OCI-LY7 (cell line): ENCODE measurements at regions not wholly inside any gene's neighbourhood (a gene's known extent, or its start where the extent isn't known, plus 50 kb on each side); places are given as distances from the start of the nearest gene placed in this dataset.

Experiments used
- BruUV-seq: library from RNA; stranded (reverse); fragments of 400-500 nt; replicated peaks from 2 replicates; lab custom pipeline; 2021; lab: Mats Ljungman, UMichigan
- CTCF ChIA-PET: fragments of 300-600 bp; sonication (Branson Sonifier 250); formaldehyde crosslinking; loops from one replicate; lab custom pipeline; 2022; ENCODE audit warnings: antibody characterized with exemption; ENCODE audit not compliant: unreplicated experiment; lab: Charles Lee
- POLR2A ChIA-PET: fragments of 300-600 bp; sonication (Branson Sonifier 250); formaldehyde crosslinking; loops from one replicate; lab custom pipeline; 2022; ENCODE audit warnings: antibody characterized with exemption; lab: Charles Lee
- DNase-seq: peaks from one replicate; pipeline ENCODE4 v3.0.0-alpha.2; 2015; ENCODE audit warnings: low spot score
- H2AFZ ChIP-seq: fragments of 200-600 bp; sonication (generic), shearing (Covaris generic); 2 replicates; pipeline ENCODE4 v1.6.1; 2014; ENCODE audit warnings: mild to moderate bottlenecking, antibody characterized with exemption, low read length, moderate library complexity
- H3K27ac ChIP-seq: fragments of 200-600 bp; sonication (generic); 2 replicates; pipeline ENCODE4 v1.5.1; 2014; ENCODE audit warnings: mixed run types, low read depth, mild to moderate bottlenecking, moderate library complexity, low read length, inconsistent platforms; ENCODE audit not compliant: poor library complexity, severe bottlenecking
- H3K36me3 ChIP-seq: fragments of 200-600 bp; sonication (generic); 2 replicates; pipeline ENCODE4 v1.6.1; 2014; ENCODE audit warnings: mild to moderate bottlenecking, antibody characterized with exemption, low read length, moderate library complexity, mixed read lengths; ENCODE audit not compliant: insufficient read depth
- H3K4me1 ChIP-seq: fragments of 200-600 bp; sonication (generic); 2 replicates; pipeline ENCODE4 v1.5.1; 2014; ENCODE audit warnings: mild to moderate bottlenecking, low read length; ENCODE audit not compliant: insufficient read depth, poor library complexity, severe bottlenecking
- H3K4me2 ChIP-seq: fragments of 200-600 bp; sonication (generic); 2 replicates; pipeline ENCODE4 v1.6.1; 2014; ENCODE audit warnings: mild to moderate bottlenecking, low read length
- H3K4me3 ChIP-seq: fragments of 200-600 bp; sonication (generic); 2 replicates; pipeline ENCODE4 v1.5.1; 2014; ENCODE audit warnings: mild to moderate bottlenecking, low read depth, low read length; ENCODE audit not compliant: poor library complexity, severe bottlenecking
- H3K79me2 ChIP-seq: fragments of 200-600 bp; sonication (generic); 2 replicates; pipeline ENCODE4 v1.6.1; 2016; ENCODE audit warnings: low read depth, mild to moderate bottlenecking, low read length, moderate library complexity, mixed read lengths; ENCODE audit not compliant: insufficient read depth
- H3K9me2 ChIP-seq: fragments of 200-600 bp; sonication (generic); 2 replicates; pipeline ENCODE4 v1.6.1; 2016; ENCODE audit warnings: mild to moderate bottlenecking, low read length, mixed read lengths; ENCODE audit not compliant: insufficient read depth
- H3K9me3 ChIP-seq: fragments of 200-600 bp; sonication (generic); 2 replicates; pipeline ENCODE4 v1.6.1; 2014; ENCODE audit warnings: mild to moderate bottlenecking, mixed run types, low read length, mixed read lengths
- H4K20me1 ChIP-seq: fragments of 200-600 bp; sonication (generic); 2 replicates; pipeline ENCODE4 v1.6.1; 2014; ENCODE audit warnings: mild to moderate bottlenecking, antibody characterized with exemption, low read length, moderate library complexity, mixed read lengths; ENCODE audit not compliant: insufficient read depth
- CTCF ChIP-seq: fragments of 200-600 bp; sonication (generic); conservative IDR thresholded peaks from 2 replicates; pipeline ENCODE4 v1.5.1; 2014; ENCODE audit warnings: mild to moderate bottlenecking, antibody characterized with exemption, low read length, moderate library complexity, mixed read lengths
- EZH2phosphoT487 ChIP-seq: fragments of 200-600 bp; sonication (generic); IDR thresholded peaks from 2 replicates; pipeline ENCODE4 v1.6.1; 2018; ENCODE audit warnings: low read depth, borderline replicate concordance, mild to moderate bottlenecking, mixed run types, antibody characterized with exemption, low read length, moderate library complexity, mixed read lengths
- intact Hi-C: fragments of 100-400 bp; cut with micrococcal nuclease; formaldehyde crosslinking; loops from one replicate; pipeline ENCODE4 v1.10.0; 2022; ENCODE audit not compliant: unreplicated experiment

DNA sequence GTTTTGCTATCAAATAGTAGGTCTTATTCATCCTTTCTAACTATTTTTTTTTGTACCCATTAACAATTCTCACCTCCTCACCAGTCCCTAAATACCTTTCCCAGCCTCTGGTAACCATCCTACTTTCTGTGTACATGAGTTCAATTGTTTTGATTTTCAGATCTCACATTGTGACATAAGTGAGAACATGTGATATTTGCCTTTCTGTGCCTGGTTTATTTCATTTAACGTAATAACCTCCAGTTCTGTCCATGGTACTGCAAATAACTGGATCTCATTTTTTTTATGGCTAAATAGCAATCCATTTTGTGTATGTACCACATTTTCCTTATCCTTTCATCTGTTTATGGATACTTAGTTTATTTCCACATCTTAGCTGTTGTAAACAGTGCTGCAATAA lies 181.9 kb upstream of the KIF2B start:
- Histone ChIP-seq H3K36me3 (no peaks in the 10 kb centered on the region), H3K4me2 (no peak overlapping the region), H3K4me3 (no peak overlapping the region), H3K9me2 (no peaks in the 10 kb centered on the region), H3K4me1 (no peaks in the 10 kb centered on the region), H3K79me2 (no peaks in the 10 kb centered on the region), H2AFZ (no peak overlapping the region), H4K20me1 (no peaks in the 10 kb centered on the region), H3K9me3 (no peaks in the 10 kb centered on the region), H3K27ac (no peak overlapping the region)
- no TSS peak for BruUV-seq
- intact Hi-C loops, result no loop called here
- ChIA-PET CTCF (no interaction called here), POLR2A (no interaction called here)
- TF ChIP-seq CTCF (no peak), EZH2phosphoT487 (no peak)
- no peak for DNase-seq

DNA sequence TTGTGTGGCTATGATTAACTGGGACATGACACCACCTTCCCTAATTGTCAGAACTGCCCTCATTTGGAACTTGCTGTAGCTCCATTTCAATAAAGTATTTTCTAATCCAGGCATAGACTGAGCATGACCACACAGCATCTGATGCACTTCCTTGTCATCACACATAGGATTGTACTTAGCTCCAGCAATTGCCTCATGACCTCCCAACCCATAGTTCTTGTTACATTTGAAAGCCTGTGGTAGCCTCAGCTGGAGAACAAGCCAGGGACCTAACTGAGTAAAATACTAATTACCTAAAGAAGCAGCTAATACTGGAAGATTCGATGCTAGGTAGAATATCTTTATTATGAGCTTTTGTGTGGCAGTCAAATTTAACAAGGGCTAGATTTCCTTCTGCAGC lies 187.3 kb upstream of the KIF2B start:
- H3K9me3 ChIP-seq, result no peaks in the 10 kb centered on the region
- ChIA-PET CTCF (no interaction called here), POLR2A (interaction anchor here (1.3 kb wide), 1 partner anchor 21 kb away, joined by 4 read pairs; no protein-coding TSS in a partner anchor)
- DNase-seq, result no peak
- no peaks in the 10 kb centered on the region for H3K9me2 ChIP-seq
- H3K4me2 ChIP-seq, result no peak overlapping the region
- no TSS peak for BruUV-seq
- no peaks in the 10 kb centered on the region for H4K20me1 ChIP-seq
- intact Hi-C loops, result no loop called here
- no peaks in the 10 kb centered on the region for H3K4me1 ChIP-seq
- no peak overlapping the region for H2AFZ ChIP-seq
- H3K27ac ChIP-seq, result no peak overlapping the region
- no peak overlapping the region for H3K4me3 ChIP-seq
- no peak for TF ChIP-seq EZH2phosphoT487
- no peak for TF ChIP-seq CTCF
- no peaks in the 10 kb centered on the region for H3K36me3 ChIP-seq
- no peaks in the 10 kb centered on the region for H3K79me2 ChIP-seq

DNA sequence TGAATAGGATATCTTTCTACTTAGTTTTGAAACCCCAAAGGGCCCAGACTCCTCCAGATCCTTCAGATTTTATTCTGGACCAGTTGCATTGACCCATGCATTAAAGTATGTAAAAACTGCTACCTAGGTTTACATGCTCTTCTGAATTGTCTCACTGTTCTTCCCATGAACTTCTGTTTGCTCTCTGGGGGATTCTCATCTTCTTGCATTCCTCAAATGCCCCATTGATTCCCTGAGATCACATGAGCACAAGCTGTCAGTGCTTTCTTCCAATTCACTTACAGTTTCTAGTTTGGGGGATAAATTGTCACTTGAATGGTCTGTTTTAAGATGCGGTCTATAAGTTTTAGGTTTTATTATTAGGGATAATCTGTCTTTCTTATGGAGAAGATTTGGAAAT lies 188.9 kb upstream of the KIF2B start:
- POLR2A ChIA-PET, result interaction anchor here (0.5 kb wide), 1 partner anchor 45 kb away, joined by 4 read pairs; no protein-coding TSS in a partner anchor
- Histone ChIP-seq H3K4me3 (no peak overlapping the region), H3K36me3 (no peaks in the 10 kb centered on the region), H3K9me3 (no peaks in the 10 kb centered on the region), H3K9me2 (no peaks in the 10 kb centered on the region), H4K20me1 (no peaks in the 10 kb centered on the region), H2AFZ (no peak overlapping the region), H3K79me2 (no peaks in the 10 kb centered on the region), H3K4me2 (no peak overlapping the region), H3K27ac (no peak overlapping the region), H3K4me1 (no peaks in the 10 kb centered on the region)
- CTCF ChIA-PET, result no interaction called here
- no peak for DNase-seq
- intact Hi-C loops, result no loop called here
- no TSS peak for BruUV-seq
- no peak for TF ChIP-seq CTCF
- no peak for TF ChIP-seq EZH2phosphoT487
